ENCODE measurements at regions not wholly inside any gene's neighbourhood (a gene's known extent, or its start where the extent isn't known, plus 50 kb on each side); places are given as distances from the start of the nearest gene placed in this dataset.

DNA sequence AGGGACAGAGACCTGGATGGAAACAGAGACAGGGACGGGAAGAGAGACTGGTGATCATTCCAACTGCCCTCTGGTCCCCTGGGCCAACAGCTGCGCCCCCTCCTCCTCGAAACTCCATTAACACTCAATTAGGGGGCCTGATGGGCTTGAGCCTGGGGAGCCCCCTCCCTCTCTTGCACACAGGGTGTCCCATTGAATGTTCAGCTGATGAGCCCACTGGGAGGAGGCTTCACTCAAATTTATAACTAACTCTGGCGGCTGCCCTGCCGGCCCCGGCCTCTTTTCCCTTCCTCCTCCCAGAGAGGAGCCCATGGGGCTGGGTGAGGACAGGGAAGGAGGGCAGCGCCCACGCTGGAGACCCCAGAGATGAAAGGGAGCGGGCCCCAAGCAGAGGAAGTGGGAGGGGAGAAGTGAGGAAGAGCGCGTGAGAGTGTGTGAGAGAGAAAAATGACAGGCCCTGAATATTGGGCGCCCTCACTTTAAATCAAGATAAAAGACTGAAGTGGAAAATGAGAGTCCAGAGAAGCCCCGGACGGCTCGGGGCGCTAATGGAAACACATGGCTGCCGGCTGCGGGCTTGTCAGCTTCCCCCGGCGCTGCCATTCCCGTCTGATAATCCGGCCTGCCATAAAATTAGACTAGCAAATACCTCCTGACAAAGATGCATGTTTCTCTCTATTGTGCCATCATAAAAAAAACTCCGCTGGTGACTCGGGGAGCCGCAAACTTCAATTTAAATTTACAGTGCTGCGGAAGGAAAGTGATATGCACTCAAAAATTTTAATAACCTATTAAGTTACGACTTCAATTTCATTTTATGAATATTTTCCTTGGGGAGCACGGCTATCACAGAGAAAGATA lies 58.0 kb upstream of the PAX2 start:
- intact Hi-C loops (cut with micrococcal nuclease), result no loop called here
- ATAC-seq (no peak), DNase-seq (no peak)

DNA sequence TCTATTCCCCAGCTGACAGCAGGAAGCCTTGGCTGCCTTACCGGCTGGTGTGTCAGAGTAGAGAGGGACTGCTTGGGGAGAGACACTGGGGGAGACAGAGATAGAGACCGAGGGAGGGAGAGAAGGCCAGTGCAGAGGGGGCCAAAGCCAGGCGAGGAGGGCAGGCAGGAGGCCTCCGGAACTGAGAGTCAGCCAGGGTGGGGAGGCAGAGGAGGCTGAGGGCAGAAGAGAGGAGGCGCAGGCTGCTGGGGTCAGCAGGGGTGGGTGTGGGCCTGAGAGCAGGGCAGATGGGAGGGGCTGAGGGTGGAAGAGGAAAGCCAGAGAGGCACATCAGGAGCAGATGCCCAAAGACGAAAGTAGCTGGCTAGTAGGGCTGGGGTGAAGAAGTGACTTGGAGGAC lies 57.2 kb upstream of the PAX2 start:
- intact Hi-C loops (cut with micrococcal nuclease), result no loop called here
- ATAC-seq (no peak), DNase-seq (no peak)

DNA sequence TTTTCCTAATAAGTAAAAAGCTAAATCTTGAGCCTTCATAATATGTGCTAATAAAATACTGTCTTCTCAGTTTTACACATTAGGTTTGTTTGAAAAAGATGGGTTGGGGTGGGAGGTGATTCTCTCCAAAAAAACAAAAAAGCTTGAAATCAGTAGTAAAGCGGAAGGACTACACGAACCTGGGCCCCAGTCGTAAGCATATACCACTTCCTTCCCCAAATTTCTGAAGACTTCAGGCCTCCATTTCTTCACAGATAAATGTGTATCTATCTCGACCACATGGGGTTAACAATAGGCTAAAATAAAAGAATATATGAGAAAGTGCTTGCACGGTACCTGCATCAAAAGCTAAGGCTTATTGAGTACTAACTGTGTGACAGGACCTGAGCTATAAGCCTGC lies 51.6 kb upstream of the PAX2 start:
- ATAC-seq (no peak), DNase-seq (no peak)
- intact Hi-C loops (cut with micrococcal nuclease), result no loop called here
